ENCODE measurements at regions not wholly inside any gene's neighbourhood (a gene's known extent, or its start where the extent isn't known, plus 50 kb on each side); places are given as distances from the start of the nearest gene placed in this dataset.

DNA sequence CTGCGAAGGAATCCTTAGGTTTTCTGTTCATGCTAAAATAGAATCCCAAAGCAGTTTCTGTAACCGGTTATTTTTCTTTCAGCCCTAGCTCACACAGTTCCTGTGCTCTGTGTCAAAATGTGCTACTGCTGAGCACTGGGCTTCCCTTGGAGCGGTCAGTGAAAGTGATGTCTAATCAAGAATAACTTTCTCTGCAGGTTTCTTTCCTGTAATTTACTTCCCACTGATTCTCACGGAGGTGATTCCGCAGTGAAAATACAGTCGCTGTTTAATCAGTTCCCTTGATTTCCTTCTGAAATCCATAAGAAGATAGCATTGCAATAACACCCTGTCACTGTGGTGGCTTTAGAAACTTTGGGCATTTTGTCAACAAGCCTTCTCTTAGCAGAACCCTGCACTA lies 112.0 kb upstream of the ISL1 start:
- TF ChIP-seq CTCF (conservative IDR thresholded peaks at IDR 0.05; ENCODE audit: low read depth in 2 of 2) (no peak), REST (IDR thresholded peaks at IDR 0.05; ENCODE audit: unreplicated experiment) (no peak), POLR2AphosphoS5 (IDR thresholded peaks at IDR 0.05; ENCODE audit: low read depth) (no peak), ZNF331 (CRISPR knock-in tag; IDR thresholded peaks at IDR 0.05; ENCODE audit: low read depth) (no peak), EZH2 (IDR thresholded peaks at IDR 0.05; ENCODE audit: low read depth, unreplicated experiment) (no peak), STAT1 (IDR thresholded peaks at IDR 0.05; ENCODE audit: unreplicated experiment) (no peak), JUNB (IDR thresholded peaks at IDR 0.05; ENCODE audit: unreplicated experiment) (no peak), EZH2phosphoT487 (IDR thresholded peaks at IDR 0.05; ENCODE audit: unreplicated experiment) (no peak), NANOG (IDR thresholded peaks at IDR 0.05; ENCODE audit: borderline replicate concordance) (no peak), ZNF462 (CRISPR knock-in tag; IDR thresholded peaks at IDR 0.05) (no peak)

Data from GM23338 (cell line).